Right ventricle myocardium superior (tissue), 1 donor: ENCODE measurements at regions not wholly inside any gene's neighbourhood (a gene's known extent, or its start where the extent isn't known, plus 50 kb on each side); places are given as distances from the start of the nearest gene placed in this dataset.

Source experiments
- ATAC-seq: fragments of 200-7000 bp; cut with Tn5 transposase; one replicate; pipeline ENCODE4 v1.9.1; 2020; ENCODE audit warnings: mild to moderate bottlenecking; ENCODE audit not compliant: poor library complexity
- DNase-seq: peaks from one replicate; pipeline ENCODE4 v3.0.0-alpha.2; 2020
- intact Hi-C: fragments of 100-400 bp; cut with DNase I; formaldehyde crosslinking; loops from one replicate; pipeline ENCODE4 v1.11.2; 2022
- donor health status: DM: no; HTN: yes; CAD: no; lungs with severe emphysema.

DNA sequence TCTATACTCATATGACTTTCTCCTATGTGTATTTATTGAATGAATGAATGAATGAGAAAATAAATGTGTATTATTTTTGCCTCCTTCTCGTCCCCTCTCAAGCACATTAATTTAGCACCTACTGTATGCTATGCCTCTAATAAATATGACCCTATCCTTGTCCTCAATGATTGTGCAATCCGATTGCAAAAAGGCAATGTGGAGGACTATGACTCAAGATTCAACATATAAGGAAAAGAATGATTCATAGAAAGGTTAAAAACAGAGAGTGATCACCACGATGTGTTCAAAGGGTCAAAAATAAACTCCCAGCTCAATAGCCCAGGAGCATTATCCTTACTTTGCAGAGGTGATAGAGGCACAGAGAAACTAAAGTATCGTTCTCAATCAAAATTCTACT, 322.8 kb upstream of the SORCS1 start:
- DNase-seq (no peak), ATAC-seq (no peak)
- intact Hi-C loops, result no loop called here

DNA sequence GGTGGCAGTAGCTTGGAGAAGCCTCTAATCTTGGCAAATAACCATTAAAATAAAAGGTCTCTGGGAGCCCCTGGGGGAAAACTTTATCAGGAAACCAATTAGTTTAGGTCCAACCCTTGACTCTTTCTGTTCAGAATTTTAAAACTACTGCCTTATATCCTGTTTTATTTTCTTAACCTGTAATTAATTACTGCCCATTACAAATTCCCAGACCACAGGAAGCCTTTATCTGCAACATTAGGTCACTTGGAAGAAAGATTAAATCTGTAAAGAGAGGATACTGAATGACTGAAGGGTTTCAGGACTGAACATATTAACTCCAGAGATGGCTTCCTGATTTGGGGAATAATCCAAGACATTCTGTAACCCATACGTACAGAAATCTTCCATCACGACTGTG, 320.5 kb upstream of the SORCS1 start:
- no peak for DNase-seq
- ATAC-seq, result no peak
- intact Hi-C loops, result no loop called here

DNA sequence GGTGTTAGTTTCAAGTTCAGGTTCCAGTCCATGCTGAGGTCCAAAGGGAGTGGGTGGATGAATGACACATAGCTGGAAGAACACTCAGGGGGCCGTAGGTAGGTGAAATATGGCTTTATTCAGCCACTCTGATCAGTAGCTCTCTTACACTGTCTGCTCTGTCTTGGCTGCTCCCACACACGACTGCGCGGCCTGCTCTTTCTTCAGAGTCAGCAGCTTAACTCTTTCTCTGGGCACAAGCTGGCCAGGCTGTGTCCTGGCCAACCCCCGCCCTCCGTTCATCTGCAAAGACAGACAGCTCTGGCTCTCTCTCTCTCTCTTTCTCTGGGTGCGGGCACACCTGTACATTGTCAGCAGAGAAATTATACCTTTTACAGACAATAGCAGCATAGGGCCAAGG, 317.4 kb upstream of the SORCS1 start:
- ATAC-seq (no peak), DNase-seq (no peak)
- intact Hi-C loops, result no loop called here

DNA sequence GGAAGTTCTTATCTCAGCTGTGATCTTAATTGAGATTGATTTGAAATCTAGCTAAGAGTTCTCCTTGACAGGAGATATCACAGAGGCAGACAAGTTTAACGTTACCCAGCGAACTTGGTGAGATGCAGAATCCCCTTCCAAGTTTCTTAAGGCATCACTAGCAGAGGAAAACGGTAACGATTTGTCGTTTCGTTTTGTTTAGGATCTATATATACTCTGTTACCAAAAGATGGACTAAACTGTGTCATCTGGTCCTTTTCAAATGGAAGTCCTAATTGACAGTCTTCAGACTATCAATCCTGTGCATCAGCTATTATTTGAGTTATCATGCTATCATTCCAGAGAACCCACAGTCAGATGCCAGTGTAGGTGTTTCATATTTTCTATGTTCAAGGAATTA, 316.7 kb upstream of the SORCS1 start:
- DNase-seq (no peak), ATAC-seq (no peak)
- intact Hi-C loops, result no loop called here

DNA sequence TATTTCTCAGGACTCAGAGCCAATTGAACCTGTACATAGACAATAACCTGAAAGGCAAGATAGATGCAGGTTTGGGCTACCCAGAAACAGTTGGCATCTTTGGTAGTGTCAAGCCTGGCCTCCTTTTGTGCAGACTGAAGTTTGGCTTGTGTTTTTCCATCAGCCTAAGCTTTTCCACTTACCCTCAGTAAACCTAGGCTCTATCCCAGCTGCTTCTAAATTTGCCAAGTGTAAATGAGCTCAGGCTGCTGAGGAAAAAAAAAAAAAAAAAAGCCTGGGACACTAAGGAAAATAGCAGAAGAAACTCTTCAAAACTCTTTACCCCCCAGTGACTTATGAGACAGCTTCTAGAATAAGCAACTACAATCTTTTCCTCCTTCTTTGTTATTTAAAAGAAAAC, 316.3 kb upstream of the SORCS1 start:
- intact Hi-C loops, result no loop called here
- DNase-seq, result no peak
- ATAC-seq, result no peak

GRCh38 chr10:107477266-107477665, 312.8 kb upstream of the SORCS1 start:
- DNase-seq (no peak), ATAC-seq (no peak)
- intact Hi-C loops, result no loop called here

- intact Hi-C loops, result no loop called here
Measured at GRCh38 chr10:107476408-107476807, 311.9 kb upstream of the SORCS1 start.

GRCh38 chr10:107474650-107475049, 310.1 kb upstream of the SORCS1 start:
- ATAC-seq, result no peak
- DNase-seq, result no peak
- intact Hi-C loops, result no loop called here

More at GRCh38 chr10:107476408-107476807, 311.9 kb upstream of the SORCS1 start:
- ATAC-seq, result no peak
- no peak for DNase-seq

- ATAC-seq (no peak), DNase-seq (no peak)
- intact Hi-C loops, result no loop called here
Measured at GRCh38 chr10:107473225-107473624, 308.7 kb upstream of the SORCS1 start.

DNA sequence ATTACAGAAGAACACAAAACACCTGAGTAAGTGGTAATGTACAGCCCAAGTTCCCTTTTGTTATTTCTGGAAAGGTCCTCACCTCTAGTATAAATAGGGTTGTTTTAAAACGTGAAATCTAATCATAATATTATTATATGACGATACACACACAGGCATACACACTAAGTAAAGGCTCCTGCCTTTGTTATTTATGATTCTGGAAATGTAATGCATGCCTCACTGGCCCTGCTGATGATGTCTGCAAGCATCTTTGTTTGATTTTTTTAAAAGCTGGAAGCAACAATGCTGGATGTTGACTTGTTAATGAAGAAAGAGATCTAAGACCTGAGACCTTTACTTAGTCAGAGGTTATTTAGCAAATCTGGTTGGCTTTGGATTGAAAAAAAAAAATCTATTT, 307.4 kb upstream of the SORCS1 start:
- DNase-seq (no peak), ATAC-seq (no peak)
- intact Hi-C loops, result no loop called here

DNA sequence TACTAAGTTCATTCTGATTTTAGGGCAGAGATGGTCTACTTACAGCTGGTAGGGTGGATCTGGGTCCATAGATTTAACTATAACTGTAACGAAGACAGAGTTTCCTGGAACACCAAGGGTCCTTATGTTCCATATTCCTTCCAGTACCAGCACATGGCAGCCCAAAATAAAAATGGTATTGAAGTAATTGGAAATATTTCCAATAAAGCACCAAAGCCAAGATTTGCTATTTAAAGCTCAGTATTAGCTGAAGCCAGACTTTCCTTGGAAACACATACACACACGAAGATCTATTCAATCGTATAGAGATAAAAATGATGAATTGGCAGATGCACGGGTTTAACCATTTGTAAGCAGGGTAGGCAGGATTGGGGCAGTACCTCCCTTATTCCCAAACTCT, 289.1 kb upstream of the SORCS1 start:
- DNase-seq (no peak), ATAC-seq (no peak)
- intact Hi-C loops, result no loop called here

DNA sequence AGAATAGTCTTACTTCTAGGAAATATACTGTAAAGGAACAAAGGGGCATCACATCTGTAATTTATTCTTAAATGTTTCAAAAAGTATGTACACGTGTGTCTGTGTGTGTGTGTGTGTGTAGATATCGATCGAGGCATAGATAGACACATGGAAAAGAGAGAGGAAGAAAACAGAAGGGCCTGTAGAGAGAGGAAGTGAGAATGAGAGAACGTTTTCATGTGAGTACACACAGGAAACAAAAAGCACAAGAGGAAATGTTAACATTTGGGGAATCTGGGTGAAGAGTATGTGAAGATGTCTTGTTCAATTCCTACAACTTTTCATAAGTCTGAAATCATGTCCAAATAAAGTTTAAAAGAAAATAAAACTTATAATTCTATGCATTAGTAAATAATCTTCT, 286.5 kb upstream of the SORCS1 start:
- ATAC-seq (no peak), DNase-seq (no peak)
- intact Hi-C loops, result no loop called here

- DNase-seq (no peak), ATAC-seq (no peak)
- intact Hi-C loops, result no loop called here
Measured at GRCh38 chr10:107450056-107450455, 285.6 kb upstream of the SORCS1 start.

- ATAC-seq (no peak), DNase-seq (no peak)
- intact Hi-C loops, result no loop called here
Measured at GRCh38 chr10:107444443-107444842, 279.9 kb upstream of the SORCS1 start.

- no peak for ATAC-seq
- intact Hi-C loops, result no loop called here
- DNase-seq, result no peak
Measured at GRCh38 chr10:107443813-107444212, 279.3 kb upstream of the SORCS1 start.

- no peak for DNase-seq
Measured at GRCh38 chr10:107443326-107443725, 278.8 kb upstream of the SORCS1 start.

DNA sequence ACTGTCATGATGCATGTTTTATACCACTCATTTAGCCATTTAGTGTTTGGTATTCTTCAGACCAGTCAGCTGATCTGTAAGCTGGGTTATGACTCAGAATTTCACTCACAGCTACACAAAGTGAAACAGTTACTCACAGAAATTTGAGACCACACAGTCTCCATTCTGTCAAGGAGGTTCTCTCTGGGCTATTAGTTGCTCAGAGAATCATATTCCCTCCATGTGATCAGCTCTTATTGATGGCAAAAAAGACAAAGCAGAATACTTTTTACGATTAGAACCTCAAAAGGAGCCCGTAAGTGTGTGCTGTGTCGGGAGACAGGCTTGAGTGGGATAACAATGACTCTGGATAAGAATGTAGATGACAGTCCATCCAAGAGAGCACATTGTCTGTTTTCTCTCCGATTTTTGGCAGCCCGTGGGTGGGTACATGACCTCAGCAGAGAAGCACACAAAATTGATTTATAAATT, 277.6 kb upstream of the SORCS1 start:
- intact Hi-C loops, result no loop called here
- ATAC-seq (no peak), DNase-seq (no peak)

More at GRCh38 chr10:107443326-107443725, 278.8 kb upstream of the SORCS1 start:
- no peak for ATAC-seq
- intact Hi-C loops, result no loop called here

GRCh38 chr10:107440741-107441140, 276.2 kb upstream of the SORCS1 start:
- DNase-seq, result no peak
- ATAC-seq, result no peak
- intact Hi-C loops, result no loop called here

DNA sequence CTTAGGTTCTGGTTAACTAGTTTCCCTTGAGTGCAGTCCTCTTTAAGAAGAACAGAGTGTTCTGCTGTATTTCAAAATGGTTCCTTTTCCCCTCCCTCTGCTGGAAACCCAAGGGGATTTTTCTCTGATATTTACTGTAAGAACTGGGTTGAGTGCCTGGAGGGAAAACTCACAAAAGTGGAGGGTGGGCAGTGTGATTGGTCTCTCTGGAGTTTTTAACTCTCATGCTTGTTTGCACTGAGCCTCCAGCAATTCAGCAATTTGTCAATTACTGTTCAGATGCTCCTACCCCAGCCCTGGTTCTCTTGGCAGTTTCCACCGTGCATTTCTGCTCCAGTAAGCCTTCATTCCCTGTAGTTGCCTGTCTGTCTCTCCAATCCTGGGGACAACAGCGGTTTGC, 273.4 kb upstream of the SORCS1 start:
- intact Hi-C loops, result no loop called here
- DNase-seq (no peak), ATAC-seq (no peak)

DNA sequence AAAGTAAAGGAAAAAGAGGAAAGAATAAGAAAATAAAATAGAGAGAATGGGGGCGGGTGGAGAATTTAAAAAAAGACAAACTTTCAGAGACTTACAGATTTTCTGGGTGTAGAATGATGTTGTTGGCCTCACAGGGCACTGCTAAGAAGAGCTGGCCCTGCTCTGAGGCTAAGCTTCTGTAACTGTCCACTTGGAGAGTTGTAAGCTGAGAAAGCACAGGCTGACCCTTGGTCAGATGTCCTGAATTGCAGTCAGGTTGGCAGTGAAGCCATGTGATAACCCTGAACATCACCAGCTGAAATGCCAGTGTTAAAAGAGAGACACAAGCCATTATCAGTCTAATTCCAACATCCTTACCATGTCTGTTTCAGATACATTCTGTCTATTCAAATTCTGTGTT, 272.1 kb upstream of the SORCS1 start:
- intact Hi-C loops, result no loop called here
- DNase-seq (no peak), ATAC-seq (no peak)

DNA sequence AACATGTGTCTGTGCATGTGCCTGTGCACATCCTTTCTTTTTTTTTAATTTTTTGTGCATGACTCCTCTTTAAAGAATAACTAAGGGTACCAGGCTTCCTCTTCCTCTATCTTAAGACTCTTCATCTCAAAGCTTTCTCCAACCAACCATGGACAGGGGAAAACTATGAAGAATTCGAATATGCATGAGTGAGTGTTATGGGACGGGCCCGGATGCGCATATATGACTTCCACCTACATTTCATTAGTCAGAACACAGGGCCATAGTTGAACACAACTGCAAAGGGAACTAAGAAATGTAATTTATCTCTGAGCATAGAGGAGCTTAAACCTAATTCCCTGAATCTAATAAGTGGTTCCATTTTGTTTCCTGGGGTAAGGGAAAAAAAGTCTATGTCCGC, 270.3 kb upstream of the SORCS1 start:
- DNase-seq (no peak), ATAC-seq (no peak)
- intact Hi-C loops, result no loop called here

GRCh38 chr10:107434201-107434600, 269.7 kb upstream of the SORCS1 start:
- ATAC-seq (no peak), DNase-seq (no peak)
- intact Hi-C loops, result no loop called here
